PC-9 (cell line): ENCODE measurements at regions not wholly inside any gene's neighbourhood (a gene's known extent, or its start where the extent isn't known, plus 50 kb on each side); places are given as distances from the start of the nearest gene placed in this dataset.

ENCODE experiments used
- BruUV-seq: library from RNA; stranded (reverse); fragments of 400-500 nt; replicated peaks from 2 replicates; lab custom pipeline; 2021; lab: Mats Ljungman, UMichigan
- CTCF ChIA-PET: fragments of 300-600 bp; sonication (Branson Sonifier 250); formaldehyde crosslinking; loops from one replicate; lab custom pipeline; 2022; ENCODE audit warnings: antibody characterized with exemption; lab: Charles Lee
- POLR2A ChIA-PET: fragments of 300-600 bp; sonication (Branson Sonifier 250); formaldehyde crosslinking; loops from one replicate; lab custom pipeline; 2022; ENCODE audit warnings: antibody characterized with exemption; ENCODE audit not compliant: unreplicated experiment; lab: Charles Lee
- DNase-seq, 2 experiments: peaks; one replicate each; pipeline versions ENCODE4 v3.0.0 to v3.0.0-alpha.2; 2015 to 2022; ENCODE audit warnings: mixed read lengths in 1 of 2
- H2AFZ ChIP-seq: fragments of 200-600 bp; sonication (generic); 2 replicates; pipeline ENCODE4 v1.8.1; 2017; ENCODE audit warnings: antibody characterized with exemption
- H3F3A ChIP-seq: fragments of 200-600 bp; sonication (generic); 2 replicates; pipeline ENCODE4 v1.8.1; 2017; ENCODE audit warnings: antibody characterized with exemption, mild to moderate bottlenecking, low read depth; ENCODE audit not compliant: insufficient read depth
- H3K27ac ChIP-seq: fragments of 200-600 bp; sonication (generic); 2 replicates; pipeline ENCODE4 v1.6.1; 2016; ENCODE audit warnings: mixed run types
- H3K27me3 ChIP-seq: fragments of 200-600 bp; sonication (generic); 2 replicates; pipeline ENCODE4 v1.6.1; 2016; ENCODE audit warnings: low read depth, mixed run types; ENCODE audit not compliant: insufficient read depth
- H3K36me3 ChIP-seq: fragments of 200-600 bp; sonication (generic); 2 replicates; pipeline ENCODE4 v1.6.1; 2016; ENCODE audit warnings: low read depth, mixed run types
- H3K4me1 ChIP-seq: fragments of 200-600 bp; sonication (generic); replicated peaks from 2 replicates; pipeline ENCODE4 v1.6.1; 2016; ENCODE audit warnings: mixed run types; ENCODE audit not compliant: insufficient read depth
- H3K4me2 ChIP-seq: fragments of 200-600 bp; sonication (generic); 2 replicates; pipeline ENCODE4 v1.6.1; 2017; ENCODE audit warnings: mixed run types
- H3K4me3 ChIP-seq: fragments of 200-600 bp; sonication (generic); 2 replicates; pipeline ENCODE4 v1.6.1; 2016; ENCODE audit warnings: mixed run types
- H3K79me2 ChIP-seq: fragments of 200-600 bp; sonication (generic); 2 replicates; pipeline ENCODE4 v1.6.1; 2017; ENCODE audit warnings: low read depth, mixed run types
- H3K9me2 ChIP-seq: fragments of 200-600 bp; sonication (generic); 2 replicates; pipeline ENCODE4 v1.8.1; 2017; ENCODE audit warnings: mild to moderate bottlenecking; ENCODE audit not compliant: insufficient read depth
- H3K9me3 ChIP-seq: fragments of 200-600 bp; sonication (generic); 2 replicates; pipeline ENCODE4 v1.8.1; 2016; ENCODE audit warnings: low read depth; ENCODE audit not compliant: insufficient read depth
- H4K20me1 ChIP-seq: fragments of 200-600 bp; sonication (generic); 2 replicates; pipeline ENCODE4 v1.8.1; 2017; ENCODE audit not compliant: insufficient read depth
- CTCF ChIP-seq: fragments of 200-600 bp; sonication (generic); conservative IDR thresholded peaks from 2 replicates; pipeline ENCODE4 v1.6.1; 2017; ENCODE audit warnings: mixed run types, antibody characterized with exemption, mild to moderate bottlenecking, moderate library complexity
- EZH2 ChIP-seq: fragments of 200-600 bp; sonication (generic); IDR thresholded peaks from 2 replicates; pipeline ENCODE4 v1.8.0; 2017; ENCODE audit warnings: antibody characterized with exemption, low read depth
- intact Hi-C: fragments of 100-400 bp; cut with micrococcal nuclease; formaldehyde crosslinking; loops from one replicate; pipeline ENCODE4 v1.10.0; 2022; ENCODE audit not compliant: unreplicated experiment

- H2AFZ ChIP-seq, result no peak overlapping the region
- no peaks in the 10 kb centered on the region for H3K4me1 ChIP-seq
- no peak for TF ChIP-seq CTCF
- TF ChIP-seq EZH2, result no peak
- no peak overlapping the region for H3K4me2 ChIP-seq
- no peak overlapping the region for H3K27ac ChIP-seq
- intact Hi-C loops, result no loop called here
- no peaks in the 10 kb centered on the region for H3K79me2 ChIP-seq
- CTCF ChIA-PET, result no interaction called here
- H3K9me2 ChIP-seq, result no peaks in the 10 kb centered on the region
- DNase-seq, result no peak
- H3F3A ChIP-seq, result no peaks in the 10 kb centered on the region
- no peaks in the 10 kb centered on the region for H4K20me1 ChIP-seq
- POLR2A ChIA-PET, result interaction anchor here (0.6 kb wide), 1 partner anchor 293 kb away, joined by 5 read pairs; no protein-coding TSS in a partner anchor
- no peak overlapping the region for H3K4me3 ChIP-seq
- H3K9me3 ChIP-seq, result no peaks in the 10 kb centered on the region
- H3K36me3 ChIP-seq, result no peaks in the 10 kb centered on the region
- H3K27me3 ChIP-seq, result peaks cover 37% of the 10 kb centered on the region
- no TSS peak for BruUV-seq
These were observed 62.4 kb upstream of the FERMT1 start for GRCh38 chr20:6185268-6185667.

GRCh38 chr20:6184086-6184485, 61.3 kb upstream of the FERMT1 start:
- CTCF ChIA-PET, result no interaction called here
- H3F3A ChIP-seq, result no peaks in the 10 kb centered on the region
- H3K4me3 ChIP-seq, result no peak overlapping the region
- TF ChIP-seq EZH2 (no peak), CTCF (no peak; the same call in 1 of the 2 replicates)
- H3K4me1 ChIP-seq, result no peaks in the 10 kb centered on the region
- H2AFZ ChIP-seq, result no peak overlapping the region
- H3K9me2 ChIP-seq, result no peaks in the 10 kb centered on the region
- peaks cover 37% of the 10 kb centered on the region for H3K27me3 ChIP-seq
- intact Hi-C loops, result no loop called here
- POLR2A ChIA-PET, result no interaction called here
- DNase-seq, result no peak
- no peaks in the 10 kb centered on the region for H3K36me3 ChIP-seq
- H3K4me2 ChIP-seq, result no peak overlapping the region
- no peaks in the 10 kb centered on the region for H4K20me1 ChIP-seq
- H3K9me3 ChIP-seq, result no peaks in the 10 kb centered on the region
- no peaks in the 10 kb centered on the region for H3K79me2 ChIP-seq
- no peak overlapping the region for H3K27ac ChIP-seq
- BruUV-seq, result no TSS peak

GRCh38 chr20:6180531-6180930, 57.7 kb upstream of the FERMT1 start:
- DNase-seq, result no peak
- TF ChIP-seq EZH2 (no peak), CTCF (no peak)
- intact Hi-C loops, result no loop called here
- peaks cover 21% of the 10 kb centered on the region; the same call in 1 of the 2 replicates for H3K27me3 ChIP-seq
- no peak overlapping the region for H3K27ac ChIP-seq
- CTCF ChIA-PET, result no interaction called here
- no peaks in the 10 kb centered on the region for H3K79me2 ChIP-seq
- H3K9me2 ChIP-seq, result no peaks in the 10 kb centered on the region
- BruUV-seq, result no TSS peak
- no peaks in the 10 kb centered on the region for H3K36me3 ChIP-seq
- no peak overlapping the region for H3K4me3 ChIP-seq
- no peaks in the 10 kb centered on the region for H3K4me1 ChIP-seq
- H3K4me2 ChIP-seq, result no peak overlapping the region
- no peaks in the 10 kb centered on the region; the same call in 1 of the 2 replicates for H4K20me1 ChIP-seq
- H2AFZ ChIP-seq, result no peak overlapping the region
- no peaks in the 10 kb centered on the region for H3K9me3 ChIP-seq
- H3F3A ChIP-seq, result no peaks in the 10 kb centered on the region
- POLR2A ChIA-PET, result no interaction called here
